ENCODE measurements at regions not wholly inside any gene's neighbourhood (a gene's known extent, or its start where the extent isn't known, plus 50 kb on each side); places are given as distances from the start of the nearest gene placed in this dataset.

GRCh38 chr13:59475911-59476310 lies 687.8 kb downstream of the DIAPH3 start:
- no peak for DNase-seq

GRCh38 chr13:59476366-59476765 lies 687.4 kb downstream of the DIAPH3 start:
- DNase-seq, result no peak

DNA sequence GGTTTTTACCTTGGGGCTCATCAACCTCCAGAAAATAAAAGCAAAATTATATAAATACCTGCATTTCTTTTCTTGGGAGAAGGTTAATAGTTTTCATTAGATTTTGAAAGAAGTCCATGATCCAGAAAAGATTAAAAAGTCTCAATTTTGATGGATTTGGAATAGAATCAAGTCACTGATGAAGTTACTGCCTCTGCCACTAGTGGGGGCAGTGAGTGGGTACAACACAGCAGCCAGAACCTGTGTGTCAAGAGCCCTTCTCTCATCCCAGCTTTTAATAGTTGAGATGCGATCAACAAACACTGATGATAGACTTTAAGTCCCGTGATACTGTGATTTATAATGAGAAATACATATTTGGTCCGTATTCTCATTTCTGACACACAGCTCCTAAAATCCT lies 686.7 kb downstream of the DIAPH3 start:
- no peak for DNase-seq

- DNase-seq, result no peak
Observed at GRCh38 chr13:59478908-59479307, 684.8 kb downstream of the DIAPH3 start.

GRCh38 chr13:59479629-59480028 lies 684.1 kb downstream of the DIAPH3 start:
- DNase-seq, result no peak

DNA sequence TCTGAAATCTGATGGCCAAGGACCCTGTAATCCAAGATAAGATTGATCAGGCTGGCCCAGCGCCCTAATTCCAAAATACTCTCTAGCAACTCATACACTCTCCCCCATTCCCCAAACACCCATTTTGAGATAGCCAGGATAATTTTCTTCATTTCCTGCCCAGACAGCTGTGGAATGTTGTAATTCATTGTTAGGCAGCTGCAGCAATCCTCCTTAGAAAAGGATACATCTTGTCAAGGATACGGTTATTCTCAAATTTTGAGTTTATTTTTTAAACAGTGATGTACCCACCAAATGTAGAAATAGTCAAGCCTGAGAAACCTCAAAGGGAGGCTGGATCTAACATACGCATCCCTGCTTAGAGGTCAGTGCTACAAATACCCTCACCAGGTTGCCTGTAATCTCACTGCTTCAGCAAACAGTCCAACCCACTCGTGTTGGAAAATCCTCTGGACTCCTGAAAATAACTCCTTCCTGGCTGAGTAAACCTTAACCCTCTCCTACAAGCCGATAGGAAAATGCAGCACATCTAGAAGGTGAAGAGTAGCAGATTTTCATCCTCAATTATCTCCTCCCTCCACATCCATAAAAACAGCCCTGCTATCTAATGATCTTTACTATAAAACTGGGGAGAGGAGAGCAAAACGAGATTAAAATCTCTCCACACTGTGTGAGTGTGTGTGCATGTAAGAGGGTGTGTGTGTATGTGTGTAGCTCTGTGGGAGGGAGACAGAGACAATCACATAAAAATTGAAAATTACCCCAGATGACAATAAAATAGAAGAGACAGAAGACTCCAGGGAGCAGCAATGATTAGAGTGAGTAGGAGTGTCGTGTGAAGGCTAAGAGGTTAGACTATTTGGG lies 683.1 kb downstream of the DIAPH3 start:
- DNase-seq, result no peak

- DNase-seq, result no peak
Observed at GRCh38 chr13:59483501-59484145, 680.1 kb downstream of the DIAPH3 start.

DNA sequence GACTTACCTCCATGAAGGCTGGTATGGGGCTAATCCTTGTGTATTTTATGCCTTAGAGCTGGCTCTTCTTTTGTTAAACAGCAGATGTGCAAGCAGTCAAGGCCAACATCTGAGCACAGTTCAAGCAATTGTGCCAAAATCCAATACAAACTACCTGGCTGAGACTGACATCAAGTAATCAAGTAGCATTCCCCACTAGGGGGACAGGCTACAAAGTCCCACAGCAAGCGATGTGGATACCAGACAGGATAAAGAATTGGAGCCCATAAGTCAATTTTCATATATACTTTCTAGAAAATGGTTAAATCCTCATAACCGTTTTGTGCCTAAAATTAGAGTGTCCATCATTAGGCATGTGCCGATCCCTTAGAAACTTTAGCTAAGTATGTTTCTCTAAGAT lies 675.8 kb downstream of the DIAPH3 start:
- DNase-seq, result no peak

GRCh38 chr13:59488436-59488835 lies 675.3 kb downstream of the DIAPH3 start:
- DNase-seq, result no peak

DNA sequence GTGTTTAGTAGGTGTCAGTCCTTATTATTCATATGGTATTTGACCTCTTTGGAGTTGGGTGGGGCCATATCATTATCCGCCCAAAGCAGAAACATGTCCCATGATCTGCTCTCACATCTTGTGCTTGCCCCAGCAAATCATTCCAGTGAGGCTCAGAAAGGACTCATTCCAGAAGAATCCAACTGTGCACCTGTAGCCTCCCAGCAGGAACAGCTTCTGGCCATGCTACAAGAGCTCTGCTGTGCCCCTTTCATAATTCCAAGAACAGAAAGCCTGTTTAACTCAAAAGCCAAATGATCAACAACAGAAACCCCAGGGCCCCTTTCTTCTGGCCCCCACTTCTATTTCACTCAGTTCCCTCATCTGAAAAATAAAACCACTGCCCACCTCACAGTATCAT lies 673.1 kb downstream of the DIAPH3 start:
- DNase-seq, result no peak

- DNase-seq, result no peak
Observed at GRCh38 chr13:59492030-59492636, 671.6 kb downstream of the DIAPH3 start.

DNA sequence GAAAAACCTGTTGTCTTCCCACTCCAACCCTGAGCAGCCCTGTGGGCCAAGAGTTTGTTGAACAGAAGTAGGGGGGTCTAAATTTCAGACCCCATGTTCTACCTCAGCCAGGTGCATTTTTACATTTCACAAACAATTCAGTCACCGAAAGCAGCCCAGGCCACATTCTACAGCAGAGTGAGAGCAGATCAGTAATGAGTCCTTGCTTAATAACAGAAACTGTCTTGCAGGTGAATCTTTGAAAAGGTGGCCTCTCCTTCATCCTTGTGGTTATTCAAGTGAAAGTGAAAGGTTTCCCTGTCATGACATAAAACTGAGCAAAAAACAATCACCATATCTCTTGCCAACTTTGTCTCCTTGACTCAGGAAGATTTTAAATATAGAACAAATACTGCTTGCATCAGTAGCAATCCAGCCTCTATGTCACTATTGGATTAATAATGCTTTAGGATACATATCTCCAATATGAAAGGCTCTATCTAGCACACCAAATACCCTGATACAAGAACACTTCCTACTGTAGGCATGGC lies 670.2 kb downstream of the DIAPH3 start:
- DNase-seq, result no peak

GRCh38 chr13:59494151-59494550 lies 669.6 kb downstream of the DIAPH3 start:
- DNase-seq, result no peak

GRCh38 chr13:59494560-59494970 lies 669.2 kb downstream of the DIAPH3 start:
- no peak for DNase-seq

GRCh38 chr13:59495299-59495698 lies 668.4 kb downstream of the DIAPH3 start:
- no peak for DNase-seq

DNA sequence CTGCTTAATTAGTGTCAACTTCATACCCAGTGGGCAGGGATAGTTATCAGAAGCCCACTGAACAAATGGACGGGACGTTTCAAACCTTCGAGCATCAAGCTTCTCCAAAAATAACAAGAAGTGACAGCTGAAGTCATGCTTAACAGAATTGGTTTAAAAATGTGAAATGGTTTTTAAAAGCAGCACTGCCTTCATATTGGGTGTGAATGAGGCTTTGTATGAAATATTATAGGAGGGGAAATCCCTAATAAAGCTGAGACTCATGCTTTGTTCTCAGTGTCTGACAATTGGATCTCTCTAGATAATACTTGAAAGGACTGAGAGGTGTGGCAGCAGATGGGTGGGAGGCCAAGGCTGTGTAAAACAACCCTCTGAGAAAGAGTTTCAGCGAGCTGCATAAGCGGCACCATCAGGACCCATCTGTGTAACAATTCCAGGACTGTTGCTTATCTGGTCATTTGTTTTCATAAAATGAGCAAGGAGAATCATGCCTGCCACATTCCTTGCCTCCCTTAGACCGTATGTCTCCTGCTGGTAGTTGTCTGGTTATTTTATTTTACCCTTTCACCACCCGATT lies 667.7 kb downstream of the DIAPH3 start:
- DNase-seq, result no peak

- no peak for DNase-seq
Observed at GRCh38 chr13:59497621-59498247, 666.0 kb downstream of the DIAPH3 start.

DNA sequence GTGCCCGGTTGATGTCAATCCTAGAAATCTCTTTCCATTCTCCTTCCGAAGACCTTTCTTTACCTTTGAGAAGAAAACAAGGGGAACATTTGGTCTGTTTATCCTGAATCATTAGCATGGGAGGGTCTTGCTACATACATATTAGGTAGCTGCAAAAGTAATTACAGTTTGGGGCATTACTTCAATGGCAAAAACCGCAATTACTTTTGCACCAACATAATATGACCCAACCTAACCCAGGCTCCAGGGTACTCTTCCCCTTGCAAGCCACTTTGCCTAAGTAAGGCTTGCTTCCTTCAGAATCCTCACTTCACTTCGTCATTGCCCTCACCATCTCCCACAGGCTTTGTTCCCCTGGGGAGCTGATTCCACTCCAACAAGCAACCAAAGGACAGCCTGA lies 662.7 kb downstream of the DIAPH3 start:
- DNase-seq, result no peak

GRCh38 chr13:59504407-59504806 lies 659.3 kb downstream of the DIAPH3 start:
- DNase-seq, result no peak

DNA sequence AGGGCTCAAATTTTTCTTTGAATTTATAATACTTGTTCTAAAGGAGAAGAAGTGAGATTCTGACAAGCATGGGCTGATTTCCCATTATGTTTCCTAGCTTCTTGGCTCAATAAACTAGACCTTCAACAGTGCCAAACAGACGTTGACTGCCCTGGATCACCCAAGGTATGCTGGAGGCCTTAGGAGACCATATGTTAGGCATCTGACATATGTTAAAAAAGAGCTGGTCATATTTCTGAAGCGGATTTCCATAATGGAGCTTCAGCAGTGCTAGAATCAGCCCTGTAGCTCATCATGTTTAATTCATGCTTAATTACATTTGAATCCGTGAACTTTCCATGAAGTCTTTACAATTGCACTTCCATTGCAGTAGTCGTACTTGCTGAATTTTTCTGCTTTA lies 653.3 kb downstream of the DIAPH3 start:
- no peak for DNase-seq

- no peak for DNase-seq
Observed at GRCh38 chr13:59513686-59514085, 650.0 kb downstream of the DIAPH3 start.

DNA sequence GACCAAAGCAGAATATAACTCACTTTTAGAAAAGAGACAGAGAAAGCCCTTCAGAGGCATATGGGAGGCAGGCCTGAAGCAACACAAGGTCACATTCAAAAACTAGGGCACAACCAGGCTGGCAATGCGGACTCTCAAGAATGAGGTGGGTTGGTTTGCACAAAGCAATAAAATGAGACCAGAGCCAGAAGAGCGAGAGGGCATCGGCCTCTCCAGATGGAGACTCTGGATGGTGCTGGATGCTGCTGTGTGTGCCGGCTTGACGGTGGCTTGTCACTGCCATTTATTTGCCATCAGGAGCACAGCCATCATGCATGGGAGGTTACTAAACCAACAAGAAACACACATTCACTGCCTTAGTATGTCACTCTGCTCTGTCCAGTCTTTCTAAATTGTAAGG lies 649.4 kb downstream of the DIAPH3 start:
- no peak for DNase-seq

- no peak for DNase-seq
Observed at GRCh38 chr13:59519819-59520218, 643.9 kb downstream of the DIAPH3 start.

Measured in CD4-positive, alpha-beta T cell treated with Interleukin-10 for 1 hour (primary cell).